WTC11 (cell line): ENCODE measurements at regions not wholly inside any gene's neighbourhood (a gene's known extent, or its start where the extent isn't known, plus 50 kb on each side); places are given as distances from the start of the nearest gene placed in this dataset.

Source experiments
- ATAC-seq: fragments of 200-7000 bp; cut with Tn5 transposase; 2 replicates; pipeline ENCODE4 v1.10.0; 2021; ENCODE audit warnings: mild to moderate bottlenecking, moderate library complexity
- CTCF ChIA-PET: fragments of 300-600 bp; sonication (Branson Sonifier 250); formaldehyde crosslinking; loops from one replicate; lab custom pipeline; 2021; ENCODE audit warnings: antibody characterized with exemption; lab: Charles Lee
- POLR2A ChIA-PET: fragments of 350-600 bp; sonication (Branson Sonifier 250); formaldehyde crosslinking; loops from one replicate; lab custom pipeline; 2021; ENCODE audit warnings: antibody characterized with exemption; lab: Charles Lee
- DNase-seq: peaks from one replicate; pipeline ENCODE4 v3.0.0; 2021; ENCODE audit warnings: low spot score
- H3K27ac Mint-ChIP-seq: 2 replicates; pipeline ENCODE4 v1.8.0; 2021; ENCODE audit warnings: mixed read lengths
- H3K27me3 Mint-ChIP-seq: 2 replicates; pipeline ENCODE4 v1.8.0; 2021; ENCODE audit warnings: low read depth, mild to moderate bottlenecking, moderate library complexity, mixed read lengths
- H3K36me3 Mint-ChIP-seq: 2 replicates; pipeline ENCODE4 v1.8.0; 2021; ENCODE audit warnings: mixed read lengths
- H3K4me1 Mint-ChIP-seq: 2 replicates; pipeline ENCODE4 v1.8.0; 2022; ENCODE audit warnings: mixed read lengths
- H3K4me3 Mint-ChIP-seq: 2 replicates; pipeline ENCODE4 v1.8.0; 2021; ENCODE audit warnings: mild to moderate bottlenecking, moderate library complexity, mixed read lengths
- H3K9me3 Mint-ChIP-seq: 2 replicates; pipeline ENCODE4 v1.8.0; 2021; ENCODE audit warnings: mixed read lengths
- CBFB ChIP-seq: sonication (generic); formaldehyde crosslinking; IDR thresholded peaks from 2 replicates; pipeline ENCODE4 v1.8.1; 2022; ENCODE audit warnings: mild to moderate bottlenecking, low read depth, missing genetic modification reagents
- E2F4 ChIP-seq: sonication (generic); formaldehyde crosslinking; IDR thresholded peaks from 2 replicates; pipeline ENCODE4 v1.8.1; 2022; ENCODE audit warnings: low read depth, mild to moderate bottlenecking, moderate library complexity, missing genetic modification reagents, borderline replicate concordance
- EMX1 ChIP-seq: fragments of 250-450 bp; sonication (Bioruptor Pico); IDR thresholded peaks from 2 replicates; pipeline ENCODE4 v1.8.0; 2021; ENCODE audit warnings: mild to moderate bottlenecking
- ESRRA ChIP-seq: sonication (generic); formaldehyde crosslinking; IDR thresholded peaks from 2 replicates; pipeline ENCODE4 v1.8.1; 2022; ENCODE audit warnings: mild to moderate bottlenecking, missing genetic modification reagents, borderline replicate concordance
- ETV6 ChIP-seq: sonication (generic); formaldehyde crosslinking; IDR thresholded peaks from 2 replicates; pipeline ENCODE4 v1.8.1; 2022; ENCODE audit warnings: mild to moderate bottlenecking, missing genetic modification reagents
- FOXP1 ChIP-seq: sonication (generic); formaldehyde crosslinking; IDR thresholded peaks from 2 replicates; pipeline ENCODE4 v1.8.0; 2022; ENCODE audit warnings: missing genetic modification reagents, mild to moderate bottlenecking, moderate library complexity, borderline replicate concordance
- HMGA2 ChIP-seq: fragments of 250-450 bp; sonication (Bioruptor Pico); IDR thresholded peaks from 2 replicates; pipeline ENCODE4 v1.4.0; 2021; ENCODE audit warnings: mild to moderate bottlenecking, moderate library complexity
- HMGXB4 ChIP-seq: sonication (generic); formaldehyde crosslinking; IDR thresholded peaks from 2 replicates; pipeline ENCODE4 v1.8.1; 2023; ENCODE audit warnings: mild to moderate bottlenecking, moderate library complexity, missing genetic modification reagents
- JUN ChIP-seq: sonication (generic); formaldehyde crosslinking; IDR thresholded peaks from 2 replicates; pipeline ENCODE4 v1.8.0; 2023; ENCODE audit warnings: mild to moderate bottlenecking, missing genetic modification reagents
- NFYB ChIP-seq: sonication (generic); formaldehyde crosslinking; conservative IDR thresholded peaks from 2 replicates; pipeline ENCODE4 v1.8.0; 2022; ENCODE audit warnings: low read depth, missing genetic modification reagents
- ZNF232 ChIP-seq: sonication (generic); formaldehyde crosslinking; IDR thresholded peaks from 2 replicates; pipeline ENCODE4 v1.8.0; 2022; ENCODE audit warnings: mild to moderate bottlenecking, missing genetic modification reagents
- ZNF281 ChIP-seq: sonication (generic); formaldehyde crosslinking; IDR thresholded peaks from 2 replicates; pipeline ENCODE4 v1.8.0; 2023; ENCODE audit warnings: mild to moderate bottlenecking, missing genetic modification reagents
- TF ChIP-seq, protein P1 (sequence below): sonication (generic); formaldehyde crosslinking; IDR thresholded peaks from 2 replicates; pipeline ENCODE4 v1.8.0; 2022; ENCODE audit warnings: missing genetic modification reagents
- TF ChIP-seq, protein P2 (sequence below): fragments of 250-450 bp; sonication (Bioruptor Pico); IDR thresholded peaks from 2 replicates; pipeline ENCODE4 v1.9.0; 2021; ENCODE audit warnings: mild to moderate bottlenecking
- TF ChIP-seq, protein P3 (sequence below): fragments of 250-450 bp; sonication (Bioruptor Pico); IDR thresholded peaks from 2 replicates; pipeline ENCODE4 v1.9.0; 2021; ENCODE audit warnings: mild to moderate bottlenecking

DNA sequence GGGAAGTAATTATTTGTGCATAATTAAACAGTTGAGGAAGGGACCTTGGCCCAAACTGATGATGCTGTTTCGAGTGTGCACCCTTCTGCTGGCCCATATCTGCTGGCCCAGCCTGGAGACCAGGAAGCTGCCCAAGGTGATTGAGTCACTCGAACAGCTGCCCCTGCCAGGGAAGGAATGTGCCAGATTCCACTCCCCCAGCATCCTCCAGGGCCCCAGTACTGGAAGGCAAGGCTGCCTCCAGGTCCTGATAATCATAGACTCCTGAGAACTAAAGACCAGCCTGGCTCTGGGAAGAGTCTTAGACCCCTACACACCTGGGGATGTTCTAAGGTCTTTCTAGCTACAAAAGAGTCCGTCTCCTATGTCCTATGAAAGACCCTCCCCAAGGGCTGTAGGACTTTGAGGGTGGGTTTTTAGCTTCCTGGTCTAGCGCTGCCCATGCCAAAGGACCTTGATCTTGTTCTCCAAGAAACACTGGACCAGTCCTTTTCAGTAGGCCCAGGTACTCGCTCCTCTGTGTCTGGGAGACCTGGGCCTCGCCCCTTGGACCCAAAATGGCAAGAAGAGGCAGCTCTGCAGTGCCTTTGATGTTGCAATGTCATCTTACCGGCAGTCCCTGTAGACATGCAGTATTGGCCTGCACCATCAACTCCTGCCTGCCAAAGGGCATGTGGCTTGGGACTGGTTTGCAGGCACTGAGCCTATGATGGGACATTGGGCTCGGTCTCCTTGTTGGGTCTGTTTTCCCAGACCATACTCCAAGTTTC lies 103.2 kb upstream of the GPR26 start:
- Mint-ChIP-seq H3K36me3 (no peaks in the 10 kb centered on the region), H3K4me1 (peaks cover 11% of the 10 kb centered on the region), H3K27ac (no peak overlapping the region), H3K9me3 (peaks cover 5% of the 10 kb centered on the region; the same call in 1 of the 2 replicates), H3K27me3 (peaks cover 5% of the 10 kb centered on the region), H3K4me3 (no peak overlapping the region)
- POLR2A ChIA-PET = no interaction called here
- ATAC-seq (no peak), DNase-seq (no peak)
- CTCF ChIA-PET = interaction anchor here (0.8 to 1.7 kb wide), 3 partner anchors 11 to 520 kb away, joined by 3 to 6 read pairs (median 4); no protein-coding TSS in a partner anchor
- TF ChIP-seq, protein P1, sequence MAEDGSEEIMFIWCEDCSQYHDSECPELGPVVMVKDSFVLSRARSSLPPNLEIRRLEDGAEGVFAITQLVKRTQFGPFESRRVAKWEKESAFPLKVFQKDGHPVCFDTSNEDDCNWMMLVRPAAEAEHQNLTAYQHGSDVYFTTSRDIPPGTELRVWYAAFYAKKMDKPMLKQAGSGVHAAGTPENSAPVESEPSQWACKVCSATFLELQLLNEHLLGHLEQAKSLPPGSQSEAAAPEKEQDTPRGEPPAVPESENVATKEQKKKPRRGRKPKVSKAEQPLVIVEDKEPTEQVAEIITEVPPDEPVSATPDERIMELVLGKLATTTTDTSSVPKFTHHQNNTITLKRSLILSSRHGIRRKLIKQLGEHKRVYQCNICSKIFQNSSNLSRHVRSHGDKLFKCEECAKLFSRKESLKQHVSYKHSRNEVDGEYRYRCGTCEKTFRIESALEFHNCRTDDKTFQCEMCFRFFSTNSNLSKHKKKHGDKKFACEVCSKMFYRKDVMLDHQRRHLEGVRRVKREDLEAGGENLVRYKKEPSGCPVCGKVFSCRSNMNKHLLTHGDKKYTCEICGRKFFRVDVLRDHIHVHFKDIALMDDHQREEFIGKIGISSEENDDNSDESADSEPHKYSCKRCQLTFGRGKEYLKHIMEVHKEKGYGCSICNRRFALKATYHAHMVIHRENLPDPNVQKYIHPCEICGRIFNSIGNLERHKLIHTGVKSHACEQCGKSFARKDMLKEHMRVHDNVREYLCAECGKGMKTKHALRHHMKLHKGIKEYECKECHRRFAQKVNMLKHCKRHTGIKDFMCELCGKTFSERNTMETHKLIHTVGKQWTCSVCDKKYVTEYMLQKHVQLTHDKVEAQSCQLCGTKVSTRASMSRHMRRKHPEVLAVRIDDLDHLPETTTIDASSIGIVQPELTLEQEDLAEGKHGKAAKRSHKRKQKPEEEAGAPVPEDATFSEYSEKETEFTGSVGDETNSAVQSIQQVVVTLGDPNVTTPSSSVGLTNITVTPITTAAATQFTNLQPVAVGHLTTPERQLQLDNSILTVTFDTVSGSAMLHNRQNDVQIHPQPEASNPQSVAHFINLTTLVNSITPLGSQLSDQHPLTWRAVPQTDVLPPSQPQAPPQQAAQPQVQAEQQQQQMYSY (CRISPR knock-in tag) = no peak
- TF ChIP-seq ETV6 (CRISPR knock-in tag) (no peak), JUN (CRISPR knock-in tag) (no peak), E2F4 (CRISPR knock-in tag) (no peak)

GRCh38 chr10:123563581-123563855 lies 102.6 kb upstream of the GPR26 start:
- peaks cover 5% of the 10 kb centered on the region; the same call in 1 of the 2 replicates for H3K9me3 Mint-ChIP-seq
- TF ChIP-seq, protein P1 (CRISPR knock-in tag) = no peak
- TF ChIP-seq HMGA2 (CRISPR knock-in tag) (no peak), EMX1 (CRISPR knock-in tag) (no peak), HMGXB4 (CRISPR knock-in tag) (no peak), NFYB (CRISPR knock-in tag) (no peak), ETV6 (CRISPR knock-in tag) (no peak), FOXP1 (CRISPR knock-in tag) (no peak), ZNF281 (CRISPR knock-in tag) (no peak), ZNF232 (CRISPR knock-in tag) (no peak), CBFB (CRISPR knock-in tag) (no peak), ESRRA (no peak)
- TF ChIP-seq, protein P2, sequence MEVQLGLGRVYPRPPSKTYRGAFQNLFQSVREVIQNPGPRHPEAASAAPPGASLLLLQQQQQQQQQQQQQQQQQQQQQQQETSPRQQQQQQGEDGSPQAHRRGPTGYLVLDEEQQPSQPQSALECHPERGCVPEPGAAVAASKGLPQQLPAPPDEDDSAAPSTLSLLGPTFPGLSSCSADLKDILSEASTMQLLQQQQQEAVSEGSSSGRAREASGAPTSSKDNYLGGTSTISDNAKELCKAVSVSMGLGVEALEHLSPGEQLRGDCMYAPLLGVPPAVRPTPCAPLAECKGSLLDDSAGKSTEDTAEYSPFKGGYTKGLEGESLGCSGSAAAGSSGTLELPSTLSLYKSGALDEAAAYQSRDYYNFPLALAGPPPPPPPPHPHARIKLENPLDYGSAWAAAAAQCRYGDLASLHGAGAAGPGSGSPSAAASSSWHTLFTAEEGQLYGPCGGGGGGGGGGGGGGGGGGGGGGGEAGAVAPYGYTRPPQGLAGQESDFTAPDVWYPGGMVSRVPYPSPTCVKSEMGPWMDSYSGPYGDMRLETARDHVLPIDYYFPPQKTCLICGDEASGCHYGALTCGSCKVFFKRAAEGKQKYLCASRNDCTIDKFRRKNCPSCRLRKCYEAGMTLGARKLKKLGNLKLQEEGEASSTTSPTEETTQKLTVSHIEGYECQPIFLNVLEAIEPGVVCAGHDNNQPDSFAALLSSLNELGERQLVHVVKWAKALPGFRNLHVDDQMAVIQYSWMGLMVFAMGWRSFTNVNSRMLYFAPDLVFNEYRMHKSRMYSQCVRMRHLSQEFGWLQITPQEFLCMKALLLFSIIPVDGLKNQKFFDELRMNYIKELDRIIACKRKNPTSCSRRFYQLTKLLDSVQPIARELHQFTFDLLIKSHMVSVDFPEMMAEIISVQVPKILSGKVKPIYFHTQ (CRISPR knock-in tag) = no peak
- TF ChIP-seq, protein P3, sequence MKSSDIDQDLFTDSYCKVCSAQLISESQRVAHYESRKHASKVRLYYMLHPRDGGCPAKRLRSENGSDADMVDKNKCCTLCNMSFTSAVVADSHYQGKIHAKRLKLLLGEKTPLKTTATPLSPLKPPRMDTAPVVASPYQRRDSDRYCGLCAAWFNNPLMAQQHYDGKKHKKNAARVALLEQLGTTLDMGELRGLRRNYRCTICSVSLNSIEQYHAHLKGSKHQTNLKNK (CRISPR knock-in tag) = no peak
- ATAC-seq (no peak), DNase-seq (no peak)
- peaks cover 5% of the 10 kb centered on the region for H3K27me3 Mint-ChIP-seq
- H3K27ac Mint-ChIP-seq = no peak overlapping the region
- H3K36me3 Mint-ChIP-seq = no peaks in the 10 kb centered on the region
- POLR2A ChIA-PET = no interaction called here
- no peak overlapping the region for H3K4me3 Mint-ChIP-seq
- peaks cover 5% of the 10 kb centered on the region for H3K4me1 Mint-ChIP-seq
- CTCF ChIA-PET = interaction anchor here (0.6 to 1.4 kb wide), 5 partner anchors 9 to 520 kb away, joined by 3 to 6 read pairs (median 4); no protein-coding TSS in a partner anchor
